ENCODE measurements at regions not wholly inside any gene's neighbourhood (a gene's known extent, or its start where the extent isn't known, plus 50 kb on each side); places are given as distances from the start of the nearest gene placed in this dataset.

DNA sequence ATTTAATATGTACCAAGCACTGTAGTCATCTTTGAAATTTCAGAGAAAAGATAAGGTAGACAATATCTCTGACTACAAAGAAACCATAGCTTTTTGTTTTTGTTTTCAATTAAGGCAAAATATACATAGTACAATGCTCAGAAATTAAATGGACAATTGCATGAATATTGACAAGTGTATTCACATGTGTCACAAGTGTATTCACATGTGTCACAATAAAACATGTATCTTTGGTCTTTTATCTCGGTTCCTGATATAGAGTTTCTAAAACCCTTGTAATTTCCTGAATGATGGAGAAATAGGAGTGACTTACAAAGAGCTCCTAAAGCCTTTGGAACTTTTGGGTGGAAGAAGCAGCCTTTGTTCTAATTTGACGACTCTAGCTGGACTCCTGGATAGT, 756.4 kb downstream of the EPHA4 start:
- TF ChIP-seq, protein P1, sequence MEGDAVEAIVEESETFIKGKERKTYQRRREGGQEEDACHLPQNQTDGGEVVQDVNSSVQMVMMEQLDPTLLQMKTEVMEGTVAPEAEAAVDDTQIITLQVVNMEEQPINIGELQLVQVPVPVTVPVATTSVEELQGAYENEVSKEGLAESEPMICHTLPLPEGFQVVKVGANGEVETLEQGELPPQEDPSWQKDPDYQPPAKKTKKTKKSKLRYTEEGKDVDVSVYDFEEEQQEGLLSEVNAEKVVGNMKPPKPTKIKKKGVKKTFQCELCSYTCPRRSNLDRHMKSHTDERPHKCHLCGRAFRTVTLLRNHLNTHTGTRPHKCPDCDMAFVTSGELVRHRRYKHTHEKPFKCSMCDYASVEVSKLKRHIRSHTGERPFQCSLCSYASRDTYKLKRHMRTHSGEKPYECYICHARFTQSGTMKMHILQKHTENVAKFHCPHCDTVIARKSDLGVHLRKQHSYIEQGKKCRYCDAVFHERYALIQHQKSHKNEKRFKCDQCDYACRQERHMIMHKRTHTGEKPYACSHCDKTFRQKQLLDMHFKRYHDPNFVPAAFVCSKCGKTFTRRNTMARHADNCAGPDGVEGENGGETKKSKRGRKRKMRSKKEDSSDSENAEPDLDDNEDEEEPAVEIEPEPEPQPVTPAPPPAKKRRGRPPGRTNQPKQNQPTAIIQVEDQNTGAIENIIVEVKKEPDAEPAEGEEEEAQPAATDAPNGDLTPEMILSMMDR (conservative IDR thresholded peaks at IDR 0.05; ENCODE audit: low read length) = no peak
- TF ChIP-seq EZH2phosphoT487 (IDR thresholded peaks at IDR 0.05; ENCODE audit: borderline replicate concordance) = no peak

Measured in Loucy (cell line).